ENCODE measurements at regions not wholly inside any gene's neighbourhood (a gene's known extent, or its start where the extent isn't known, plus 50 kb on each side); places are given as distances from the start of the nearest gene placed in this dataset.

GRCh38 chr5:18829539-18829938 is 1158.5 kb downstream of the CDH18 start:
- no peak overlapping the region for H3K4me3 ChIP-seq (ENCODE audit: low read depth, low read length)
- no peak for TF ChIP-seq CTCF (IDR thresholded peaks at IDR 0.05; ENCODE audit: borderline replicate concordance, insufficient read depth, low read depth, low read length)

DNA sequence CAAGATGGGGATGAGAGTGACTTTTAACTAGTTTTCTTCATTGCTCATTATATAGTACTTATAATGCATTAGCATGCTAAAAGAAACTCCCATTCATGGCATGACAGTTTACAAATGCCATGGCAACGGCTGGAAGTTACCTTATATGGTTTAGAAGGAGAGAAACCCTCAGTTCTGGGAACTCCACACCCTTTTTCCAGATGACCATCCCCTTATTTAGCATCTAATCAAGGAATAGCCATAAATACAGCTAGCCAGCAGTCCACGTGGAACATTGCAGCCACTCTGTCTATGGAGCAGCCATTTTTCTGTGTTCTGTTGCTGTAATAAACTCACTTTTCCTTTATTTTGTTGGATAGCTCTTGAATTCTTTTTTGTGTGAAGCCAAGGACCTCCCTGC is 1137.8 kb downstream of the CDH18 start:
- TF ChIP-seq CTCF (IDR thresholded peaks at IDR 0.05; ENCODE audit: borderline replicate concordance, insufficient read depth, low read depth, low read length): no peak
- no peak overlapping the region for H3K4me3 ChIP-seq (ENCODE audit: low read depth, low read length)

DNA sequence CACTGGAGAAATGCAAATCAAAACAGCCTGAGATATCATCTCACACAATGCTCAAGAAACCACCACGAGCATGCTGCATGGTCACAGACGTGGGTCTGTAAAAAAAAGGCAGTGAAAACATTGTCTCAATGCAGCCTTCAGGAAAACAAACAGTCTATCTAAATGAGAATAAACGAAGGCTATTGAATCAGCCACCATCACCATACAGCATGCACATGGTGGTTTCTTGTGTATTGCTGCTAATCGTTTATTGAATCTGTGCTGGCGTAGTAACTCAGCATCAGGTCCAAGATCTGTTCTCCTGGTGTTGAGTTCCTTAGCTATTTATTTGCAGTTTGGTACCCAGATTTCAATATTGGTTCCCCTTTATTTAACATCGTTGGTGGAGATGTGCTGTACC is 1115.0 kb downstream of the CDH18 start:
- no peak for TF ChIP-seq CTCF (IDR thresholded peaks at IDR 0.05; ENCODE audit: borderline replicate concordance, insufficient read depth, low read depth, low read length)

DNA sequence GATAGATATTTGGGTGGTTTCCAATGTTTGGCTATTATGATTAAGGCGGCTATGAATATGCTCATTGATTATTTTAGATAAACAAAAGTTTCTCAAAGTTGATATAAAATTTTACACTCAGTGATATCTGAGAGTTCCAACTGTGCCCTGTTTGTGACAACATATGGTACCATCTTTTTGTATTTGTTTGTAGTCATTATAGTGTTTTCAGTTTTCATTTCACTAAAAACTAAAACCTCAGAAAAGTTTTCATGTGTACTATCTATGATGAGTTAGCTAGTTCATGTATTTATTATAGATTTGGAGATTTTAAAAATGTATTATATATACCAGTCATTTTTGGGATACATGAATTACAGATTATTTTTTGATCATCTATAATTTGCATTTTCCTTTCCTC is 1111.4 kb downstream of the CDH18 start:
- TF ChIP-seq CTCF (IDR thresholded peaks at IDR 0.05; ENCODE audit: borderline replicate concordance, insufficient read depth, low read depth, low read length): no peak
- H3K4me3 ChIP-seq (ENCODE audit: low read depth, low read length): no peak overlapping the region

More for the DNA sequence above, 1115.0 kb downstream of the CDH18 start:
- no peak overlapping the region for H3K4me3 ChIP-seq (ENCODE audit: low read depth, low read length)

GRCh38 chr5:18881615-18882014 is 1106.4 kb downstream of the CDH18 start:
- no peak overlapping the region for H3K4me3 ChIP-seq (ENCODE audit: low read depth, low read length)
- TF ChIP-seq CTCF (IDR thresholded peaks at IDR 0.05; ENCODE audit: borderline replicate concordance, insufficient read depth, low read depth, low read length): no peak

- no peak overlapping the region for H3K4me3 ChIP-seq (ENCODE audit: low read depth, low read length)
- no peak for TF ChIP-seq CTCF (IDR thresholded peaks at IDR 0.05; ENCODE audit: borderline replicate concordance, insufficient read depth, low read depth, low read length)
Observed at GRCh38 chr5:18882154-18882553, 1105.8 kb downstream of the CDH18 start.

- no peak overlapping the region for H3K4me3 ChIP-seq (ENCODE audit: low read depth, low read length)
- no peak for TF ChIP-seq CTCF (IDR thresholded peaks at IDR 0.05; ENCODE audit: borderline replicate concordance, insufficient read depth, low read depth, low read length)
Observed at GRCh38 chr5:18888821-18889220, 1099.2 kb downstream of the CDH18 start.

Data from GM12875 (cell line).